Endothelial cell of umbilical vein (primary cell): ENCODE measurements at regions not wholly inside any gene's neighbourhood (a gene's known extent, or its start where the extent isn't known, plus 50 kb on each side); places are given as distances from the start of the nearest gene placed in this dataset.

Source experiments
- CTCF ChIP-seq, 2 donors: IDR thresholded peaks; 1 replicate in 1 of 2; 2 replicates in 1 of 2; pipeline ENCODE4 v1.5.1; 2011; ENCODE audit warnings: low read length in 2 of 2, mild to moderate bottlenecking in 2 of 2, moderate library complexity in 2 of 2, control low read depth in 1 of 2, inconsistent platforms in 1 of 2, low read depth in 1 of 2; ENCODE audit not compliant: insufficient read depth in 1 of 2; ENCODE audit errors: extremely low read depth in 1 of 2
- EZH2 ChIP-seq: IDR thresholded peaks from 2 replicates; pipeline ENCODE4 v1.6.1; 2012; ENCODE audit warnings: borderline replicate concordance, low read depth, mild to moderate bottlenecking, moderate library complexity, low read length, inconsistent platforms; ENCODE audit not compliant: severe bottlenecking
- GATA2 ChIP-seq: IDR thresholded peaks from 2 replicates; pipeline ENCODE4 v1.7.0; 2011; ENCODE audit warnings: low read depth, mild to moderate bottlenecking, moderate library complexity, mixed read lengths, low read length; ENCODE audit not compliant: insufficient read length, insufficient read depth
- JUN ChIP-seq: IDR thresholded peaks from 2 replicates; pipeline ENCODE4 v1.6.1; 2011; ENCODE audit warnings: borderline replicate concordance, low read depth; ENCODE audit not compliant: insufficient read length, insufficient read depth
- MYC ChIP-seq: IDR thresholded peaks from one replicate; pipeline ENCODE4 v1.6.1; 2011; ENCODE audit warnings: mild to moderate bottlenecking, low read depth, low read length
- POLR2A ChIP-seq: IDR thresholded peaks from 2 replicates; pipeline ENCODE4 v1.6.1; 2012; ENCODE audit warnings: low read depth, mild to moderate bottlenecking, control low read depth, low read length
- POLR2AphosphoS5 ChIP-seq: IDR thresholded peaks from 2 replicates; pipeline ENCODE4 v1.6.1; 2012; ENCODE audit warnings: low read depth, mild to moderate bottlenecking, control low read depth, low read length, moderate library complexity; ENCODE audit not compliant: insufficient read depth
- TF ChIP-seq, protein P1 (sequence below): IDR thresholded peaks from 2 replicates; pipeline ENCODE4 v1.6.1; 2011; ENCODE audit not compliant: insufficient read depth, insufficient read length

- TF ChIP-seq POLR2A (no peak), MYC (no peak), CTCF (IDR thresholded peaks at IDR 0.05; ENCODE audit: extremely low read depth in 1 of 2, insufficient read depth in 1 of 2, low read depth in 1 of 2, low read length in 2 of 2) (no peak), POLR2AphosphoS5 (no peak), EZH2 (no peak), GATA2 (no peak), JUN (no peak)
- TF ChIP-seq, protein P1, sequence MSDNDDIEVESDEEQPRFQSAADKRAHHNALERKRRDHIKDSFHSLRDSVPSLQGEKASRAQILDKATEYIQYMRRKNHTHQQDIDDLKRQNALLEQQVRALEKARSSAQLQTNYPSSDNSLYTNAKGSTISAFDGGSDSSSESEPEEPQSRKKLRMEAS: no peak
These were observed 141.3 kb downstream of the CYB561 start for GRCh38 chr17:63304704-63305261.
